ENCODE measurements at regions not wholly inside any gene's neighbourhood (a gene's known extent, or its start where the extent isn't known, plus 50 kb on each side); places are given as distances from the start of the nearest gene placed in this dataset.

- DNase-seq: no peak
These were observed 236.0 kb upstream of the IRX1 start for GRCh38 chr5:3359642-3360041.

- DNase-seq: no peak
These were observed 238.3 kb upstream of the IRX1 start for GRCh38 chr5:3357291-3357690.

GRCh38 chr5:3356016-3356415, 239.6 kb upstream of the IRX1 start:
- no peak for DNase-seq

GRCh38 chr5:3355126-3355525, 240.5 kb upstream of the IRX1 start:
- DNase-seq: no peak

- no peak for DNase-seq
These were observed 241.0 kb upstream of the IRX1 start for GRCh38 chr5:3354606-3355005.

GRCh38 chr5:3353561-3353960, 242.1 kb upstream of the IRX1 start:
- no peak for DNase-seq

GRCh38 chr5:3352711-3353110, 242.9 kb upstream of the IRX1 start:
- DNase-seq: no peak

GRCh38 chr5:3351581-3352442, 243.8 kb upstream of the IRX1 start:
- no peak for DNase-seq

GRCh38 chr5:3350781-3351180, 244.9 kb upstream of the IRX1 start:
- no peak for DNase-seq

- DNase-seq: no peak
These were observed 245.7 kb upstream of the IRX1 start for GRCh38 chr5:3349704-3350565.

- no peak for DNase-seq
These were observed 246.8 kb upstream of the IRX1 start for GRCh38 chr5:3348576-3349535.

GRCh38 chr5:3347741-3348140, 247.9 kb upstream of the IRX1 start:
- DNase-seq: no peak

- DNase-seq: no peak
These were observed 249.4 kb upstream of the IRX1 start for GRCh38 chr5:3346111-3346820.

GRCh38 chr5:3345195-3345594, 250.4 kb upstream of the IRX1 start:
- no peak for DNase-seq

- DNase-seq: no peak
These were observed 251.0 kb upstream of the IRX1 start for GRCh38 chr5:3344671-3345070.

- DNase-seq: no peak
These were observed 251.7 kb upstream of the IRX1 start for GRCh38 chr5:3343911-3344310.

- no peak for DNase-seq
These were observed 252.4 kb upstream of the IRX1 start for GRCh38 chr5:3343211-3343610.

- DNase-seq: no peak
These were observed 253.1 kb upstream of the IRX1 start for GRCh38 chr5:3342271-3343100.

GRCh38 chr5:3341446-3342240, 254.0 kb upstream of the IRX1 start:
- DNase-seq: no peak

GRCh38 chr5:3340471-3340870, 255.2 kb upstream of the IRX1 start:
- no peak for DNase-seq
